Body of pancreas (tissue), 4 donors: ENCODE measurements at regions not wholly inside any gene's neighbourhood (a gene's known extent, or its start where the extent isn't known, plus 50 kb on each side); places are given as distances from the start of the nearest gene placed in this dataset.
"Not testable (repeated sequence)": the region's sequence is repeated elsewhere in the genome, so short reads cannot be mapped to it uniquely, and the experiment has no call there.

ENCODE experiments used
- POLR2A ChIP-seq, 3 donors: fragments of 450-650 bp; IDR thresholded peaks; one replicate each; pipeline ENCODE4 v1.6.1; 2016; ENCODE audit warnings: antibody characterized with exemption in 3 of 3, mild to moderate bottlenecking in 2 of 3
- TF ChIP-seq, protein P1 (sequence below), 7 experiments: fragments of 450-650 bp in 4 of 7; fragments of 200-600 bp in 3 of 7; sonication (generic) in 3 of 7; IDR thresholded peaks; one replicate each; pipeline ENCODE4 v1.5.1; 2016 to 2019; ENCODE audit warnings: antibody characterized with exemption in 7 of 7

- TF ChIP-seq POLR2A (IDR thresholded peaks at IDR 0.05), result not testable (repeated sequence)
- TF ChIP-seq, protein P1, sequence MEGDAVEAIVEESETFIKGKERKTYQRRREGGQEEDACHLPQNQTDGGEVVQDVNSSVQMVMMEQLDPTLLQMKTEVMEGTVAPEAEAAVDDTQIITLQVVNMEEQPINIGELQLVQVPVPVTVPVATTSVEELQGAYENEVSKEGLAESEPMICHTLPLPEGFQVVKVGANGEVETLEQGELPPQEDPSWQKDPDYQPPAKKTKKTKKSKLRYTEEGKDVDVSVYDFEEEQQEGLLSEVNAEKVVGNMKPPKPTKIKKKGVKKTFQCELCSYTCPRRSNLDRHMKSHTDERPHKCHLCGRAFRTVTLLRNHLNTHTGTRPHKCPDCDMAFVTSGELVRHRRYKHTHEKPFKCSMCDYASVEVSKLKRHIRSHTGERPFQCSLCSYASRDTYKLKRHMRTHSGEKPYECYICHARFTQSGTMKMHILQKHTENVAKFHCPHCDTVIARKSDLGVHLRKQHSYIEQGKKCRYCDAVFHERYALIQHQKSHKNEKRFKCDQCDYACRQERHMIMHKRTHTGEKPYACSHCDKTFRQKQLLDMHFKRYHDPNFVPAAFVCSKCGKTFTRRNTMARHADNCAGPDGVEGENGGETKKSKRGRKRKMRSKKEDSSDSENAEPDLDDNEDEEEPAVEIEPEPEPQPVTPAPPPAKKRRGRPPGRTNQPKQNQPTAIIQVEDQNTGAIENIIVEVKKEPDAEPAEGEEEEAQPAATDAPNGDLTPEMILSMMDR (IDR thresholded peaks at IDR 0.05), result not testable (repeated sequence)
Observed at GRCh38 chrX:53757181-53757580, 70.7 kb upstream of the HUWE1 start.
